Posterior vena cava (tissue), 2 donors: ENCODE measurements at regions not wholly inside any gene's neighbourhood (a gene's known extent, or its start where the extent isn't known, plus 50 kb on each side); places are given as distances from the start of the nearest gene placed in this dataset.
"Not testable (repeated sequence)": the region's sequence is repeated elsewhere in the genome, so short reads cannot be mapped to it uniquely, and the experiment has no call there.

Experiments
- DNase-seq: peaks from one replicate; pipeline ENCODE4 v3.0.0-alpha.2; 2020; ENCODE audit warnings: low spot score
- intact Hi-C, 2 donors: fragments of 100-400 bp; cut with DNase I; formaldehyde crosslinking; loops; one replicate each; pipeline versions ENCODE4 v1.14.1 to v1.14.2; 2022 to 2023
- donor health status: DM: yes; HTN: yes; CAD: no.
- donor health status: DM: yes; HTN: yes; CAD: no.

DNA sequence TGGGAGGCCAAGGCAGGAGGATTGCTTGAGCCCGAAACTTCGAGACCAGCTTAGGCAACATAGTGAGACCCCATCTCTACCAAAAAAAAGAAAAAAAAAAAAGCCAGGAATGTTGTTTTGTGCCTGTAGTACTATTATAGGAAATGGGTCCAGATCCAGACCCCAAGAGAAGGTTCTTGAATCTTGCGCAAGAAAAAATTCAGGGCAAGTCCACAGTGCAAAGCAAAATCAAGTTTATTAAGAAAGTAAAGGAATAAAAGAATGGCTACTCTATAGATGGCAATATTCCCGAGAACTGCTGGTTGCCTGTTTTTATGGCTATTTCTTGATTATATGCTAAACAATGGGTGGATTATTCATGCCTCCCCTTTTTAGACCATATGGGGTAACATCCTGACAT lies 51.2 kb upstream of the RDX start:
- no peak for DNase-seq
- intact Hi-C loops: no loop called here

DNA sequence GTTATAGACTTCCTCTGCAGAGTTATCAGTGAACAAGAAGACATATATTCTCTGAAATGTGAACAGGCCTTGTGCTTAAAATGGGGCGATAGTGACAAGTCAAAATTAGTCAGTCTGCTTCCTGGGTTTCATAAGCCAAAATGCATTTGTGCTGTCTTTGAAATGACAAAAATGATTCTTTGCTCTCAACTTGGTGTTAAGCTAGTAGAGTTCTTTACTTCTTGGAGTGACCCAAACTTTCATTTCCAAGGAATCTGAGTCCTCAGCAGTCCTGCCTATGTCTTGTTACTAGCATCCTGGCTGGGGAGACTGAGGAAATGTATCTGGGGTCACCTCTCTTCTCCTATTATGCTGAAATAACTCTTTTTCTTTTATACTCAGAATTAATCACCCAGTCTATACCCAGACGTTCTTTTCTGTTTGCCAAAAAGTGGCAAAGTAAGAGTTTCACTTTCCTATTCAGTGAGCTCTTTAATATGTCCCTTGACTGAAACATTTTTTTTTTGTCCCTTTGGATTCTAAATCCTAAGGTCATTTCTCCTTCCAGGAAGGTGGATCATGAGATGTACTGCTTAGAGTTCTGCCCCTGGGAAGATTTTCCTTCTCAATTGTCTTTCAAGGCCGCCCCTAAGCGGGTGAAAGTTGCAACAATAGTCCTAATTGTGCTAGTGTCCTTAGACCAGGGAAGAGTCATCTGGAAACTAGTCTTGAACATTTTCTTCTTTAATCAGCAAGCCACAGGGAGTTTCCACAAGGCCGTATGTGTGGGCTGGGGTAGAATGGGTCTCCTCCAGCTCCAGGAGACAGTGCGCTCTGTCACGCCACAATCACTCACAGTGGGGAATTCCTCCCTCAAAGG lies 53.0 kb upstream of the RDX start:
- intact Hi-C loops: no loop called here
- DNase-seq: no peak

DNA sequence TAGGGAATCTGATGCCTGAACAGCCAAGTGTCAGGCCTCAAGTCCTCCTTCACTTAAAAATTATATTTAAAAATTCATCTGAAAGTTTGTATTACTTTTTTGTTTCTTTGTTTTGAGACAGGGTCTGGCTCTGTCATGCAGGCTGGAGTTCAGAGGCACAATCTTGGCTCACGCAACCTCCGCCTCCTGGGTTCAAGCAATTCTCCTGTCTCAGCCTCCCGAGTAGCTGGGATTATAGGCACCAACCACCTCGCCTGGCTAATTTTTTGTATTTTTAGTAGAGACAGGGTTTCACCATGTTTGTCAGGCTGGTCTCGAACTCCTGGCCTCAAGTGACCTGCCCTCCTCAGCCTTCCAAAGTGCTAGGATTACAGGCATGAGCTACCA lies 53.6 kb upstream of the RDX start:
- DNase-seq, intact Hi-C loops: not testable (repeated sequence)

DNA sequence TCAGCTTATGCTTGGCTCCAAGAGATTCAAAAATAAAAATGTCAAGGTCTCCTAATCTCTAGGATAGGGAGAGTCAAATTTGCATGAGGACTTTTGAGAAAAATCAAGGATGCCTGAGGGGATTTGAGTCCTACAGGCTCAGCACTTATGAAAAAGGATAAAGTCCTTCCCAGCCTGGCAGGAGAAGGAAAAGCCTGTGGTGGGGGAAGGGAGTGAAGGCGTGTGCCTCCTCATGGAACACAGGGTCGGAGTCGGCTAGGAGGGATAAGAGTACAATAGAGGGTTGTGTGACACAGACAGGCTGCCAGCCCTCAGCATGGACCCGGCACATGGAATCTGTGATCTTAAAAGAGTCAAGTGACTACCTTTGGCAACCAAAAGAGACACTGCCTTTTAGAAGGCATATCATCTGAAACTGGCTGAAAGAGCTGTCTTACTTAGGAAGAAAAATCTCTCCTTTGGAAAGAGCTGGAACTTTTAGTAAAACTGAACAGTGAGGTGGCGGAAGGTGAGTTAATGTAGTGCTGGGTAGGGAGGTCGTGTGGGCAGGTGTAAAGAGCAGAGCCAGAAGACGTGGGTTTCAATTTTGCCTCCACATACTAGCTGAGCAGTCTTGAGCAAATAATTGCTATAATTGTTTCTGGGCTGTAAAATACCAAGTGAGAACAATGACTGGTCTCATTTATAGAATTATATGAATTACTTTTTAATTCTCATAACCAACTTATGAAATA lies 58.8 kb upstream of the RDX start:
- intact Hi-C loops: no loop called here

DNA sequence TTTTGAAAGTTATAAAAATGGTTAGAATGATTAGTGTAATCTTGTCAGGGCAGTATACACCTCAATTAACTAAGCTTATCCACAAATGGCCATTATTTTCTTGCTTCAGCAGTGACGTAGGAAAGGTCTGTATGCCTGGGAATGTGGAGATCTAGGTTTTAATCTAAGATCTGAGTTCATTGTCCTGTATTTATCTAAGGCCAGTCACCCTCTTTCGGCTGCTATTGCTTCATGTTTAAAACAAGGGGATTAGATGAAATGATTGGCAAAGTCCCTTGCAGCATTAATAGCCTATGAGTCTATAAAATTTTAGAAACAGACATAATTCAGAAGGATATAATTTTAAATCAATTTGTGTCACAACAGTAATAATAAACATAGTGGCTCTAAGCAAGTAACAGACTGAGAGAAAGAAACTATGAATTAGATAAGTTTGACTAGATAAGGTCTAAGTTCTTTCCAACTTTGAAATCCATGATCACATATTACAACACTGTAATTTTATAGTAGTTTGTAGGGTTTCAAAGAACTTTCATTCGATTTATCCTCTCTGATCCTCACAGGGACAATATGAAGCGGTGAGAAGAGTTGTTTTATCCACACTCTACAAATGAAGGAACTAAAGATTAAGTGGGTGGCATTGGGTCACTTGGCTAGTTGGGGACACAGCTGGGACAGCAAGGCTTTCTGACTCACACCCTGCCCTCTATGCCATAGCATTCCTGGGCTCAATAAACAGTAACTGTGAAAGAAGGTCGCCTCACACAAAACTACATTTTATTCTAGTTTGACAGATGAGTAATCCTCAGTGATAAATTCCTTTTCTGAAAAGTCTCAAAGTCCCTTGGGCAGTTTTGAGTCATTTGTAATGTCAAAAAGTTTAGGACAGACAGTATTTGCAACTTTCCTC lies 60.6 kb upstream of the RDX start:
- intact Hi-C loops: no loop called here
- DNase-seq: no peak

More for the DNA sequence above, 58.8 kb upstream of the RDX start:
- no peak for DNase-seq

DNA sequence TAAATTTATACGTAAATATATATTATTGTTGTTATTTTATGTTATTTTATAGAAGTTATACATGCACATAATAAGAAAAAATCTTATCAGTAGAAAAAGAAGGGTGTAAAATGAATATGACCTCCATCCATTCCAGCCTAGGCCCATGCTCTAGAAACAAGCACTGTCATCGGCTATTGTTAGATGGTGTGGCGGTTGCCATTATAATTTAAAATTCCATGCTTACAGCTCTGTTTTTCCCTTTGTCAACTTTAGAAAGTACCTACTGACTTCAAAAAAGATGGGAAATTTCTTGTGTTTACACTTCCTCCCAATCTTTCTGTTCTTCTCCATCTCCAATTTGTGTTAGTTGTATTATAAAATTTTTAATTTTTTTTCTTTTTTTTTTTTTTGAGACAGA lies 61.9 kb upstream of the RDX start:
- intact Hi-C loops: no loop called here
- no peak for DNase-seq

DNA sequence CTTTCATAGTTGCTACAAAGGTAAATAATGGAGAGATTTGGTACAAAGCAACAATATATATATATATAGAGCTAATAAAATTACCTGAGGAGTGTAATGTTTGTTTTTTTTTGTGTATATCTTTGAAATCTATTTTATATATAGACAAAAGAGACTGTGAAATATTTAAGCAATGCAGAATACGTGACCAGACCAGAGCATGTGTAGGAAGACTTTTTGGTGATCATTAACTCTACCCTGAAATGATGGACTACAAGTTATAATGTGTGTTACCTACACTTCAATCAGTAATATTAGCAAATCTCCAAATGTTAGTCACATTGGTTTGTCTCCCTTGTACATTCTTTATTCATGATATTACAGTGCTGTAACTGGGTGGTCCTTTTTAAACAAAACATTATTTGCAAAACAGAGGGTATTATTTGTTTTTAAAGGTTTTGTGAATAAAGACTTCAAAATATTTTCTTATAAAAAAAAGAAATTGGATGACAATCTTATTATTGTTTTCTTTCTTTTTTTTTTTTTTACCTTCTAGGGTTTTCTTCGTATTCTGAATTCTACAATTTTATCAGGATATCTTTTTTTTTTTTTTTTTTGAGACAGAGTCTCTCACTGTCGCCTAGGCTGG lies 64.5 kb upstream of the RDX start:
- intact Hi-C loops, DNase-seq: not testable (repeated sequence)

DNA sequence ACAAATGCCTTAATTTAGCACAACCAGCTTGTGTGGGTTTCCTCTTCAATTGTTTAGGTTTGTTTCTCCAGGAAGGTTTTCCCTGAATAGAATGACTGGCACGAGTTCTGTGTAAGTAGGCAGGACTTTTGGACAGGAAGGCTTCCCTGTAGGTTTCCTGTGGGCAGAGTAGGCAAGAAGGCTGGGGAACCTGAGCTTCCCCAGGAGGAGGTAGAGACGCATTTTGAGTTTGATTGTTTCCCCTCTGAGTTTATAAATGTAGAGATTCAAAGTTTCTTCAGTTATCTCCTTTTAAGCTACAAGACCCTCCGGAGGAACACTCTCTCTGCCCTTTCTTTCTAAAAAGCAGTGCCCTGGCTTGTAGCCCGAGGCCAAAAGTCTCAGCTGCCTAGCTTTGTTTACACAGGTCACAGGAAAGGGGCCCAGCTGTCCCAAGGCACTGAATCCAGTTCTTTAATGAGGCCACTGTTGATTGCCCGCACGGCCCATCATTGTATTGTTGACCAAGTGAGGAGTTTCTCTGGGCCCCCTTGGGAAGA lies 66.6 kb upstream of the RDX start:
- DNase-seq: no peak
- intact Hi-C loops: no loop called here

DNA sequence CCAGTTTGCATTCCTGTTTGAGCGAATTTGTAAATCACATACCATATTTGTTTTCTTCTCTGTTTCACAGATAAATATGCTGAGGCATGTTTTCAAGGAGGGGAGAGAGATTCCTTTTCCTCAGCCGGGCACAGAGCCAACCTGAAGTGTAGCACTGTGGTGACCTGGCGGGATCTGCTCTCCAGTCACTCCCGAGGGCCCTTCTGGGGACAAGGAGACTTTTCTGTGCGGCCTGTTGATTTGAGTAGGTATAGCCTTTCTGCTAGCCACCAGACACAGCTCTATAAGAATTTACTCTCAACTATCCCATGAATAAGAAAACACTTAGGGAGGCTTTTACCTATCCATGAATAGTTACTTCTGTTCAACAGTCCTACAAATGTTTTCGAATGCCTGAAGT lies 63.5 kb upstream of the FDX1 start:
- intact Hi-C loops: no loop called here
- no peak for DNase-seq

DNA sequence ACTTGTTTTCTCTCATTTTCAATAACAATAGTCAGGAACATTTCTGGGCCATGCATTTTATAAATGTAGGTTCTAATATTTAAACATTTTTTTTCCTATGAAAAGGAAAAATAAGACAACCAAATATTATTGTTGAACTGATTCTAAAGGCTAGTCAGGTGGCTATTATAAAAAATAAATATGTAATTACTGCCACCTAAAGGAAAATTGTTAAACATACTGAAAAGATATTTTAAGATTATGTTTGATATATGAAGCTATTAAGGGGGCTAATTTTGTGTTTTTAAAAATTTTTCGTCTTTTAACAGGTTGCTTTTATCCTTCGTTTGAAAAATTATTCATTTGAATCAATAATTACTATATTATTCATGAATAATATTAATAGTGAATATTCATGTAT lies 62.2 kb upstream of the FDX1 start:
- DNase-seq: no peak
- intact Hi-C loops: no loop called here

DNA sequence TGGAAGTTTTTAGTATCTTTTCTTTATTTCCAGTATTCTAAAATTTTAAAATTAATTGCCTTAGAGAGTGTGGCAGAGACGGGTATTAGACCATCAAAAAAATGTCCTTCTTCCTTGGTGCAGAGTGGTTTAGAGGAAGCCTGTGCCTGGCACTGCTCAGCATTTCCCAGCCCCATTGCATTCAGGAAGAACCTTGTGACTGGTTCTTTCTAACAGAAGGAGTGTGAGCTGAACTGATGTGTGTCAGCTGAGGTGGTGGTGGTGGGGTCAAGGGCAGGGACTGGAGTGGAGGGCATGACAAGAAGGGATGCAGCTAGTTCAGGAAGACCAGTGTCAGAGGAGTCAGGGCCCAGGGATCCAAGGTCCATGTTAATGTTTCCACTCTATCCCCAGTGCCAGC lies 58.7 kb upstream of the FDX1 start:
- DNase-seq: no peak
- intact Hi-C loops: loop anchor here (10.0 kb wide), 1 partner anchor 426 kb away; no protein-coding TSS in a partner anchor

DNA sequence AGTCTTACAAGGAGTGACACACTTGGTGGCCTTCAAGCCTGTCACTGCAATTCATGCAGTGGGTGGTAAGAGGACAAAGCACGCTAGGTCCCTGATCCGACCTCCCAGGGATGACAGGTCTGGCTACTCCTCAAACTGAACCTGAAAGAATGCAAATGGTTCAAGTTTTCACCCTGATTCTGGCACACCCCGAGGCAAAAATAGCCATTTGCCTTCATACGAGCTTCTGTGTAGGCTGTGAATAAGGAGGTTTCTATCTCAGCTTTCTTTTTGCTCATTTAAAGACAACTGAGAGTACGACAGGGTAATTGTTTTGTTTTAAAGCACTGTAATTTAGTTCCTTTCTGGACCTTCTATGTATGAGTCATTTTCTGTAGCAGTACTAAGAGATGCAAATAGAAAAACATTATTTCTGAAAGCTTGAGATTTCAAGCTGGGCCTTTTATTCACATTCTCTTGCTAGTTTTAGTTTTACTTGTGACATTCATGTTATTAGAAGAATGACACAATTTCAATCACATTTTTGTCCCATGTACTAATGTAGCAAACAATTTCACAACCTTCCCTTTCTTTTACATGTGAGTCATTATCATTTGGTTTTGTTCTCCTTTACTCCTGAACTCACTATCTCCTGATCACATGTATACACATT lies 56.6 kb upstream of the FDX1 start:
- intact Hi-C loops: loop anchor here (10.0 kb wide), 1 partner anchor 428 kb away; no protein-coding TSS in a partner anchor

DNA sequence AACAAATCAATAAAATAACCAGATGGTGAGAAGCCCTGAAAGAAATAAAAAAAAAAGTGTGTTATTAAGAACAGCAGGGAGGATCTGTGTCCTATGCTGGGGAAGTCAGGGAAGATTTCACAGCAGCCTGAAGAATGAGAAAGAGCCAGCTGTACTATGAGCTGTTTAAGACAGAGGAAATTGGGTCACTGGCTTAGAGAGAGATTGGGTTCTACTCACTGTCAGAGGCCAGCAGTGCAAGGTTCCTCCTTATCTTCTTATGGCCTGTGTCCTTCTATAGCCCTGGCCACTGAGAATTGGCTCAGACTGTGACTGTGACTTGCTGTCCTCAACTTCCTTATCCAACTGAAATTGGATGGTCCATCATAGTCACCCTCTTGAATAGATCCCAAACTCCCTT lies 54.8 kb upstream of the FDX1 start:
- intact Hi-C loops: loop anchor here (5.0 to 10.0 kb wide), 2 partner anchors 173 to 430 kb away; no protein-coding TSS in a partner anchor
- DNase-seq: no peak

More for the DNA sequence above, 56.6 kb upstream of the FDX1 start:
- no peak for DNase-seq

DNA sequence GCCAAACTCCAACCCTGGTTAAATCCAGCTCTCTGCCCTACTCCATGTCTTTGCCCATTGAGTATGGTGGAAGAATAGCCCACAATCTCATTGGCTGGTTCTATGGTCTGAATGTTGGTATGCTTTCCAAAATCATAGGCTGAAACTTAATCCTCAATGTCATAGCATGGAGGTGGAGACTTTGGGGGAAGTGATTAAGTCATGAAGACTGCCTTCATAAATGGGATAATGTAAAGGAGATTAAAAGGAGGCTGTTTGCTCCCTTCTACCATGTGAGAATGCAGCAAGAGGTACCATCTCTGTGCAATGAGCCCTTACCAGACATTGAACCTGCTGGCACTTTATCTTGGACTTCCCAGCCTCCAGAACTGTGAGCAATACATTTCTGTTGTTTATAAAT lies 54.4 kb upstream of the FDX1 start:
- intact Hi-C loops: loop anchor here (5.0 to 10.0 kb wide), 2 partner anchors 173 to 431 kb away; no protein-coding TSS in a partner anchor
- DNase-seq: no peak

DNA sequence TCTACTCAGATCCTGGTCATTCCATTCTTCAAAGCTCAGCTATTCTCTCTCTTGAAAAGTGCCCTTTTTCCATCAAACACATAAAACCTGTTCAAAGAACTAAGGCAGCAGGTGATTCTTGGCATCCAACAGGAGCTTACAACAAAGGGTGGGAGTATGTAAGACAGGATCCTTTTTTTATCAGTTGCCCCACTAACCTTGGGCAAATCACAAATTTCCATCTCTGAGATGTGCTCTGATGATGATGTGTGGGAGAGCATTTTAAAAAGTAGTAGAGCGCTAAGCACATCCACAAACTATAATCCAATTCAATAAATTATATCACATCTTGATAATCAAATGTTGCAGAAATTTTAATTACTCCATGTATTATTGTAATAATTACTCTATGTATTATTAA lies 53.7 kb upstream of the FDX1 start:
- intact Hi-C loops: loop anchor here (5.0 to 10.0 kb wide), 2 partner anchors 174 to 431 kb away; no protein-coding TSS in a partner anchor

DNA sequence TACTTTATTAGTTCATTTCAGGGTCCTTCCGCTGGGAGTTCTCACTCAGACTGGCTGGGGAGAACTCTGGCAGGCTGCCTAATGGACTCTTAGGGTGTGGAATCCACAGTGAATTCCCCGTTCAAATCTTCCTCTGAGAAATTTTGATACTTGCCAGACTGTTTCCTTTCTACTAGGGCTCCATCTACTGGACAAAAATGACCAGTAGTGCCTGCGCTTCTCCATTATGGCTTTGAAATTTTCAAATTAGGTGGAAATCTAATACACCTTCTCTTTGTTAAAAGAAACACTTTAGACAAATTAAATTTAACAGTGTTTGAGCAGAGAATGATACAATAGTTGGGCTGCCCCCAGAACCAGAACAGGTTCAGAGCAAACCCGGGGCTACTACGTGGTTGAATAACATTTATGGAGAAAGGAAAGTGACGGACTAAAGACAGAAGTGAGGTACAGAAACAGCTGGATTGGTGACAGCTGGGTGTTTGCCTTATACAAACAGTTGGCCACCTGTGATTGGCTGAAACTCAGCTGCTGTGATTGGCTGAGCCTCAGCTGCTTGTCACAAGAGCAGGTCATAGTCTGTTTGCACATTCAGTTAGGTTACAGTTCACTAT lies 52.9 kb upstream of the FDX1 start:
- intact Hi-C loops: loop anchor here (5.0 to 10.0 kb wide), 2 partner anchors 175 to 432 kb away; no protein-coding TSS in a partner anchor
- DNase-seq: no peak

More for the DNA sequence above, 53.7 kb upstream of the FDX1 start:
- DNase-seq: no peak

DNA sequence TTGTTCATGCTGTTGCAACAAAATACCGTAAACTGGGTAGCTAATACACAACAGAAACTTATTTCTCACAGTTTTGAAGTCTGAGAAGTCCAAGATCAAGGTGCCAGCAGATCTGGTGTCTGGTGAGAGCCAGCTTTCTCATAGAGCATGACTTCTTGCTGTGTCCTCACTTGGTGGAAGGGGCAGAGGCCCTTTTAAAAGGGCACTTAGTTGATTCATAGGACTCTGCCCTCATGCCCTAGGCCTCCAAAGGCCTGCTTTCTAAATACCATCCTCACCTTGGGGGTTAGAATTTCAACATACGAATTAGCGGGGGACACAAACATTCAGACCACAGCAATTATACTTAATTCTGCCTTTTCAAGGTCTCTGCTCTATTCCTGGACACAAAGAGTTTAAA lies 52.3 kb upstream of the FDX1 start:
- DNase-seq: no peak
- intact Hi-C loops: loop anchor here (5.0 to 10.0 kb wide), 2 partner anchors 175 to 433 kb away; no protein-coding TSS in a partner anchor
